ENCODE measurements at regions not wholly inside any gene's neighbourhood (a gene's known extent, or its start where the extent isn't known, plus 50 kb on each side); places are given as distances from the start of the nearest gene placed in this dataset.

- no peak for DNase-seq (ENCODE audit: low read depth in 3 of 3, low spot score in 2 of 3)
Measured at GRCh38 chr7:106774768-106775551, 90.1 kb upstream of the PIK3CG start.

GRCh38 chr7:106775552-106775936 lies 89.5 kb upstream of the PIK3CG start:
- DNase-seq (ENCODE audit: low read depth in 3 of 3, low spot score in 2 of 3): no peak

- DNase-seq (ENCODE audit: low read depth in 3 of 3, low spot score in 2 of 3): no peak
Measured at GRCh38 chr7:106775975-106776607, 89.0 kb upstream of the PIK3CG start.

GRCh38 chr7:106776618-106777347 lies 88.3 kb upstream of the PIK3CG start:
- no peak for DNase-seq (ENCODE audit: low read depth in 3 of 3, low spot score in 2 of 3)

GRCh38 chr7:106777674-106778299 lies 87.3 kb upstream of the PIK3CG start:
- DNase-seq (ENCODE audit: low read depth in 3 of 3, low spot score in 2 of 3): no peak

GRCh38 chr7:106778656-106779250 lies 86.3 kb upstream of the PIK3CG start:
- no peak for DNase-seq (ENCODE audit: low read depth in 3 of 3, low spot score in 2 of 3)

- DNase-seq (ENCODE audit: low read depth in 3 of 3, low spot score in 2 of 3): no peak
Measured at GRCh38 chr7:106779877-106780276, 85.2 kb upstream of the PIK3CG start.

- DNase-seq (ENCODE audit: low read depth in 3 of 3, low spot score in 2 of 3): no peak
Measured at GRCh38 chr7:106781007-106781406, 84.1 kb upstream of the PIK3CG start.

GRCh38 chr7:106781828-106782544 lies 83.1 kb upstream of the PIK3CG start:
- no peak for DNase-seq (ENCODE audit: low read depth in 3 of 3, low spot score in 2 of 3)

GRCh38 chr7:106783286-106783685 lies 81.8 kb upstream of the PIK3CG start:
- DNase-seq (ENCODE audit: low read depth in 3 of 3, low spot score in 2 of 3): no peak

GRCh38 chr7:106788637-106789036 lies 76.4 kb upstream of the PIK3CG start:
- no peak for DNase-seq (ENCODE audit: low read depth in 3 of 3, low spot score in 2 of 3)

GRCh38 chr7:106791526-106791925 lies 73.6 kb upstream of the PIK3CG start:
- no peak for DNase-seq (ENCODE audit: low read depth in 3 of 3, low spot score in 2 of 3)

- no peak for DNase-seq (ENCODE audit: low read depth in 3 of 3, low spot score in 2 of 3)
Measured at GRCh38 chr7:106792233-106792926, 72.7 kb upstream of the PIK3CG start.

GRCh38 chr7:106793015-106793975 lies 71.8 kb upstream of the PIK3CG start:
- no peak for DNase-seq (ENCODE audit: low read depth in 3 of 3, low spot score in 2 of 3)

GRCh38 chr7:106794276-106795083 lies 70.6 kb upstream of the PIK3CG start:
- DNase-seq (ENCODE audit: low read depth in 3 of 3, low spot score in 2 of 3): no peak

GRCh38 chr7:106795084-106795876 lies 69.8 kb upstream of the PIK3CG start:
- DNase-seq (ENCODE audit: low read depth in 3 of 3, low spot score in 2 of 3): no peak

- no peak for DNase-seq (ENCODE audit: low read depth in 3 of 3, low spot score in 2 of 3)
Measured at GRCh38 chr7:106795877-106796231, 69.2 kb upstream of the PIK3CG start.

All from right renal cortex interstitium (tissue), 3 donors.